ENCODE measurements at regions not wholly inside any gene's neighbourhood (a gene's known extent, or its start where the extent isn't known, plus 50 kb on each side); places are given as distances from the start of the nearest gene placed in this dataset.

DNA sequence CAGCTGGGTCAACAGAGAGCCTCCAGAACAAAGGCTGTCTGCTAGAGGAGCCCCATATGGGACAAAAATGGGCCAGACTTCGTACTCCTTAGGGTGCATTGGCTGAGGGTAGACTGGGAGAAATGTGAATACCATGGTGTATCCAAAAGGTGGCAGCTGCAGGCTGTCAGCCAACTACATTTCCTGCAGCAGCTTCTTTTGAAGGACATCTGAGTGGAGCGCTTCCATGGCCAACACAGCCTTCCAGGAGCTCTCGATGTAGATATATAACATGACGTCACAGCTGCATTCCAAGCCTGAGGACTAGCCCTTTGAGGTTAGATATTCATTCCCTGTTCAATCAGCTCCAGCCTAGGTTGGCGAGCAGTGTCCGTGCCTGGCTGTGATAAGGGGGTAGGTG lies 107.7 kb downstream of the MAB21L3 start:
- Histone ChIP-seq H3K27ac (replicated peaks in 1 of 4) (no peak overlapping the region), H3K4me1 (no peaks in the 10 kb centered on the region), H3K36me3 (no peaks in the 10 kb centered on the region), H3K4me3 (no peak overlapping the region), H3K27me3 (no peaks in the 10 kb centered on the region), H3K9me3 (no peaks in the 10 kb centered on the region)
- TF ChIP-seq POLR2A (IDR thresholded peaks at IDR 0.05; ENCODE audit: low read depth) (no peak), POLR2AphosphoS5 (IDR thresholded peaks at IDR 0.05) (no peak), EP300 (IDR thresholded peaks at IDR 0.05) (no peak), CTCF (IDR thresholded peaks at IDR 0.05) (no peak)
- no peak for DNase-seq (ENCODE audit: extremely low spot score)
- 81% methylated on average over 6 of the region's 6 CpGs for WGBS
- intact Hi-C loops (cut with DNase I), result no loop called here

GRCh38 chr1:116219651-116220434 lies 108.6 kb downstream of the MAB21L3 start:
- Histone ChIP-seq H3K27ac (replicated peaks in 1 of 4) (no peak overlapping the region), H3K9me3 (no peaks in the 10 kb centered on the region), H3K36me3 (no peaks in the 10 kb centered on the region), H3K27me3 (no peaks in the 10 kb centered on the region), H3K4me1 (no peaks in the 10 kb centered on the region), H3K4me3 (no peak overlapping the region)
- 85% methylated on average over 5 of the region's 5 CpGs for WGBS
- intact Hi-C loops (cut with DNase I), result no loop called here
- no peak for DNase-seq (ENCODE audit: extremely low spot score)
- TF ChIP-seq POLR2A (IDR thresholded peaks at IDR 0.05; ENCODE audit: low read depth), result no peak
- no peak for TF ChIP-seq CTCF (IDR thresholded peaks at IDR 0.05)
- TF ChIP-seq EP300 (IDR thresholded peaks at IDR 0.05), result no peak
- TF ChIP-seq POLR2AphosphoS5 (IDR thresholded peaks at IDR 0.05), result no peak

DNA sequence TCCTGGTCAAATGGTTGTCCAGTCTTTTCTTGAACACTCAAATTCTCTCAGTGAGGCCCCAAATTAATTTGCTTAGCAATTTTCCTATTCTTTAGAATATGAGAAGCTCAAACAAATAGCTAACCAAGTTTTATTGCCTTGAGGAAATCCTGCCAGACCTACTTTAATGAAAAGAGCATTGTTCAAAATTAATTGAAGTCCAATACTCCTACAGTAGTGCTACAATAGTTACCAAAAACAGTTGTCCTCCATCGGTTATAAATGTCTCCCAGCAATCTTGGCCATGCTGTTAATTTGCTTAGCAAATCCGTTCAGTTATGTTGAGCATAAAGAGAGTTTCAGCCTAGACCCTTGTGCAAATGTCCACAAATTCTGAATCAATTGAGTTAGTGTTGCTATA lies 112.9 kb downstream of the MAB21L3 start:
- intact Hi-C loops (cut with DNase I), result no loop called here
- no peaks in the 10 kb centered on the region for H3K9me3 ChIP-seq

GRCh38 chr1:116224561-116224960 lies 113.4 kb downstream of the MAB21L3 start:
- intact Hi-C loops (cut with DNase I), result no loop called here
- Histone ChIP-seq H3K4me1 (no peaks in the 10 kb centered on the region), H3K36me3 (no peaks in the 10 kb centered on the region), H3K4me3 (no peak overlapping the region), H3K27ac (replicated peaks in 1 of 4) (no peak overlapping the region), H3K9me3 (no peaks in the 10 kb centered on the region), H3K27me3 (no peaks in the 10 kb centered on the region)
- TF ChIP-seq CTCF (IDR thresholded peaks at IDR 0.05), result no peak
- no peak for TF ChIP-seq POLR2A (IDR thresholded peaks at IDR 0.05; ENCODE audit: low read depth)
- TF ChIP-seq POLR2AphosphoS5 (IDR thresholded peaks at IDR 0.05), result no peak
- no peak for TF ChIP-seq EP300 (IDR thresholded peaks at IDR 0.05)
- WGBS, result 80% methylated on average over 4 of the region's 4 CpGs
- no peak for DNase-seq (ENCODE audit: extremely low spot score)

More for the DNA sequence above, 112.9 kb downstream of the MAB21L3 start:
- Histone ChIP-seq H3K4me3 (no peak overlapping the region), H3K4me1 (no peaks in the 10 kb centered on the region), H3K27me3 (no peaks in the 10 kb centered on the region), H3K36me3 (no peaks in the 10 kb centered on the region), H3K27ac (replicated peaks in 1 of 4) (no peak overlapping the region)
- DNase-seq (ENCODE audit: extremely low spot score), result no peak
- no peak for TF ChIP-seq EP300 (IDR thresholded peaks at IDR 0.05)
- TF ChIP-seq POLR2A (IDR thresholded peaks at IDR 0.05; ENCODE audit: low read depth), result no peak
- TF ChIP-seq CTCF (IDR thresholded peaks at IDR 0.05), result no peak
- no peak for TF ChIP-seq POLR2AphosphoS5 (IDR thresholded peaks at IDR 0.05)
- WGBS, result 71% methylated on average over 2 of the region's 2 CpGs

DNA sequence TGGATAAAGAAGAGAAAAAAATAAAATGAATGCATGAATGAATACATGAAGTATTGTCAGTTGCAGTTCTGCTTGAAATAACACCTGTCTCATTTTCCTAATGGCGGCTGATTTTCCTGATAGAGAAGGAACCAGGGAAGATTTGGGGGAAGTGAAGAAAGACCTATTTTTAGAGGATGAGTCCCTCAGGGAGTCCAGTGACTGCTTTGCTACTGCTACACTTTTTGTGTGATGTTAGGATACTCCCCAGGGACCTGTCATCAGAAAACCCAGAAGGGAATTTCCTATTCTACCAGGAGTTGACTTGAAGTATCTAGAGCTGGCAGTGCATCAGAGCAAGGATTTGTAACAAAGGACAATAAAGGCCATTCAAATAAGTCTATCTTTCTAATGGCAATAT lies 114.8 kb downstream of the MAB21L3 start:
- Histone ChIP-seq H3K9me3 (no peaks in the 10 kb centered on the region), H3K4me3 (no peak overlapping the region), H3K4me1 (no peaks in the 10 kb centered on the region), H3K27ac (replicated peaks in 1 of 4) (no peak overlapping the region), H3K36me3 (no peaks in the 10 kb centered on the region), H3K27me3 (no peaks in the 10 kb centered on the region)
- intact Hi-C loops (cut with DNase I), result no loop called here
- no peak for DNase-seq (ENCODE audit: extremely low spot score)
- TF ChIP-seq POLR2AphosphoS5 (IDR thresholded peaks at IDR 0.05) (no peak), POLR2A (IDR thresholded peaks at IDR 0.05; ENCODE audit: low read depth) (no peak), EP300 (IDR thresholded peaks at IDR 0.05) (no peak), CTCF (IDR thresholded peaks at IDR 0.05) (no peak)
- 91% methylated on average over 1 of the region's 1 CpG for WGBS
